Putamen (tissue), 1 donor: ENCODE measurements at regions not wholly inside any gene's neighbourhood (a gene's known extent, or its start where the extent isn't known, plus 50 kb on each side); places are given as distances from the start of the nearest gene placed in this dataset.
"Not testable (repeated sequence)": the region's sequence is repeated elsewhere in the genome, so short reads cannot be mapped to it uniquely, and the experiment has no call there.

Experiments
- DNase-seq: peaks from one replicate; pipeline ENCODE4 v3.0.0-alpha.2; 2016; ENCODE audit warnings: low spot score

DNA sequence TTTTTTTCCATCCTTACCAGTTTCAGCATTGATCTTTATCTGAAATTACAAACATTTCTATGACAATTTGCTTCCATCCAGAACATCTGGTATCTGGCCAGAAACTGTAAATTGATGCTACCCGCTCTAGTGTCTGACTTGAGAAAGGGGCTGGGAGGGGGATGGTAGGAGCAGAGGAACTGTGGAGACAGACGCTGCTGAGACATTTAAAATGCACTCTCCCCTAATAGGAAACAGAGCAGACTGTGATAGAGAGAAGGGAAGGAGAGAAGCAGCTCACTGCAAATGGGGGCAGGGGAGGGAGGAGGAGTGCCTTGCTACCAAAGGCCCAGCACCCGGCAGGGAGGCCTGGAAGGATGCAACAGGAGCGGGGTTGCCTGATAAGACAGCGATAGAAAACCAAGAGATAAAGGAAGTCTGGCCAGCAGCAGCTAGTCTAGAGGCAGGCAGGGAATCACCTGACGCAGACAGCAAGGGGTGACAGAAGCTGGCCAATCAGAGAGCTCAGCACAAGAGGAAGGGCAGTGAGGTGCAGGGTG is 195.5 kb upstream of the NFIA start:
- DNase-seq: no peak

DNA sequence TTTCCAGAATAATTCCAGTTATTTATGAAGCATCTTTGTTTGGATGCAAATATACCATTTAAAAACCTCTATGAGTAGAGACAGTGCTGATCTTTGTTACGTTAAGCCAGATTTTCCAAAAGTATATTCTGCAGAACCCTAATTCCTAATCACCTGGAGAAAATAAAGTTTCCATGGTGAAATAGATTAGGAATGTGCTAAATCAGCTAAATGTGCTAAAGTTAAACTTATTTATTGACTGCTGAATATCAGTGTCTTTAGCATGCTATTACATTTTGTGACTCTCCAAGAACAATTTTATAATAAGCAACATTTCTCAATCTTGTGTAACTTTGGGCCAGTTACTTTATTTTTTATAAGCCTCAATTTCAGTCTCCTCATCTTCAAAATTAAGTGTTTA is 196.3 kb upstream of the NFIA start:
- no peak for DNase-seq

- DNase-seq: no peak
Measured at GRCh38 chr1:60880202-60880601, 202.2 kb upstream of the NFIA start.

- no peak for DNase-seq
Measured at GRCh38 chr1:60878323-60878722, 204.0 kb upstream of the NFIA start.

DNA sequence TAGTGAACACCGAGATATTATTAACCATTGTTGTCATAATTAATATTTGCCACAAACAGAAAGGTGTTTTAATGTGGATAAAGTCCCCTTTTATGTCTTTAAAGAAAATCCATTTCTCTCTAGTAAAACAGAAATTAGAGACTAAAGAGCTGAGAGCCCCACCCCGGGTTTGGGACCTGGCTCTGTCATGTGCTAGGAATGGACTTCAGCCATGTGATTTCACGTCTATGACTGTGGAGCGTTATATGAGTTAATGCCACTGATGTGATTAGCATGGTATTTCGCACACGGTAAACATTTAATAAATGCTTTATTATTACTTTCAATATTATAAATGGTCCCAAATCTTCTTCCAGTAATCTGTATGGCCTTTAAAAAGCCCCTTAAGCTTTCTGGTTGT is 205.0 kb upstream of the NFIA start:
- DNase-seq: no peak

DNA sequence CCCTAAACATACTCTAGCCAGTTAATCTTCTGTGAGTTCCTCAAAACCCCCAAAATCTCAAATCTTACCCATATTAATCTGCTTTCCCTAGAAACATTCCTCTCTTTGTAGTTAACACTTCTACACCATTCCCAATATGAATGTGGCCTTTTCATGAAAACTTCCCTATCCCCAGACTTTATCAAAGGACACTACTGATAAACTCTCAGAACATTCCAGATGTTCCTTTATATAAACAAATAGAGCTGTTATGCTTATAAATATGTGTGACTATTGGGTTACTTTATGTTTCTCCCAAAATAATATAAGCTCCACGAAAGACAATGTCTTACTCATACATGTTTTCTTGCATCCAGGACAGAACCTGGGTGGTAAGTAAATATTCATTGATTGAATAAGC is 205.4 kb upstream of the NFIA start:
- no peak for DNase-seq

GRCh38 chr1:60875138-60875537 is 207.2 kb upstream of the NFIA start:
- no peak for DNase-seq

- DNase-seq: no peak
Measured at GRCh38 chr1:60874718-60875117, 207.6 kb upstream of the NFIA start.

DNA sequence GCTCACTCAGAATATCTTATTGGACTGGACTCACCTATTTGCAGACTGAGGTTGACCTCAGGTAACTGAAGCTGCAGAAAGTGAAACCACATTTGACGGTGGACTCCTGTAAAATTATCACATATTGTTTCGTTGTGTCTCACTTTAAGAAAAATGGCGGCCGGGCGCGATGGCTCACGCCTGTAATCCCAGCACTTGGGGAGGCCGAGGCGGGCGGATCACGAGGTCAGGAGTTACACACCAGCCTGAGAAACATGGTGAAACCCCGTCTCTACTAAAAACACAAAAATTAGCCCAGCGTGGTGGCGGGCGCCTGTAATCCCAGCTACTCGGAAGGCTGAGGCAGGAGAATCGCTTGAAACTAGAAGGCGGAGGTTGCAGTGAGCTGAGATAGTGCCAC is 209.0 kb upstream of the NFIA start:
- not testable (repeated sequence) for DNase-seq

GRCh38 chr1:60872426-60873054 is 209.8 kb upstream of the NFIA start:
- no peak for DNase-seq

DNA sequence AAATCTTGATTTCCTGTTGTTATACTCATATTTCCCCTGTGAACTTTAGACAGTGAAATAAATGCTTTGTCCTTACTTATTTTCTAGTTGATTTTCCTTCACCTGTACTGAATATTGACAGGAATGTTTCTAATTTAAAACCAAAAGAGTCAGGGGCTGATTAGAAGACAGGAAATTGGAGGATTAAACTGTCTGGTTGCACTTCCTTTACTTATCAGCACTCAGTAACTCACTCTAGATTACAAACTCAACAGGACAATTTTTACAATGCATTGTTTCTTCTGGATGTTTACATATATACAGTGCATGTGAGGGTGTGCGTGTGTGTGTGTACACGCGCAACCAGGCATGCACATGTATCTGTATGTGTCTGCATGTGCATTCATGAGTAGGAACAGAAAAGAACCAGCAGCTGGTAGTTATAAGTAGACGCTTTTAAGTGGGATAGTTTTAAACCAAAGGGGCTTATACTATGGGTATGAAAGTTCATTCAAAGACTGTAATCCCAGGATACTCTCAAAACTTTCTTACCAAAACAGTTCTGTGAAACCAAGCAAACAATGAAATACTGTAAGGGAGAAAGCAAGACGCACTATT is 212.0 kb upstream of the NFIA start:
- DNase-seq: no peak

DNA sequence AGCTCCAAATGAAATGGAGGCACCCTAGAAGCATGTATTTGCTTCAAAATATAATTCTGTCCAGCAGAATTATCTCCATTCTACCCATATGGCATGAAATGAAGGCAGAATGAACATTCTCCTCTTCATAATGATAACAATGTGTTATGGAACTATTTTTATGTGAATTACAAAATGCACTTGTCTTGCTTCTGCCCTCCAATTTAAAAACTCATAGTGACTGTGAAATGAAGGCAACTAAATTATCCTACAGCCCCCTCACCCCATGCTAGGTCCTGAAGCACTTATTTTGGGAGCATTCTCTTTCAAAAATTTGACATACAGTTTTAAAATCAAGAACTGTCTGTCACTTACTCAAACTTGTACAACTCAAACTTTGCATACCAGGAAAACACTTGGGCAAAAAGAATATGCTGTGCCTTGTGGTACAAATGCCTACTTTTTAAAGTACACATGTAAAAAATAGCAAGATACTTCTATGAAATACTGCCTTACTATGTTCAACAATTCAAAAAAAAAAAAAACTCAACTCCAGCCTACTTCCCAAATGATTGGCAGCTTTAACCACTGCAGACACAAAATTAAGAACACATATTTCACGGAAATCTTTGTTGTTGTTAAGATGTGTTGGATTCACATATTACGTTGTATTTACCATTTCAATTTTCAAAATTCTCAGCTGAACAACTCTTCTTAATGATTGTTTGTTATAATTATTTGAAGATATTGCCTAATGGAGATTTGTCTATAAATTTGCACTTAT is 213.3 kb upstream of the NFIA start:
- DNase-seq: no peak

- no peak for DNase-seq
Measured at GRCh38 chr1:60867782-60868181, 214.6 kb upstream of the NFIA start.

DNA sequence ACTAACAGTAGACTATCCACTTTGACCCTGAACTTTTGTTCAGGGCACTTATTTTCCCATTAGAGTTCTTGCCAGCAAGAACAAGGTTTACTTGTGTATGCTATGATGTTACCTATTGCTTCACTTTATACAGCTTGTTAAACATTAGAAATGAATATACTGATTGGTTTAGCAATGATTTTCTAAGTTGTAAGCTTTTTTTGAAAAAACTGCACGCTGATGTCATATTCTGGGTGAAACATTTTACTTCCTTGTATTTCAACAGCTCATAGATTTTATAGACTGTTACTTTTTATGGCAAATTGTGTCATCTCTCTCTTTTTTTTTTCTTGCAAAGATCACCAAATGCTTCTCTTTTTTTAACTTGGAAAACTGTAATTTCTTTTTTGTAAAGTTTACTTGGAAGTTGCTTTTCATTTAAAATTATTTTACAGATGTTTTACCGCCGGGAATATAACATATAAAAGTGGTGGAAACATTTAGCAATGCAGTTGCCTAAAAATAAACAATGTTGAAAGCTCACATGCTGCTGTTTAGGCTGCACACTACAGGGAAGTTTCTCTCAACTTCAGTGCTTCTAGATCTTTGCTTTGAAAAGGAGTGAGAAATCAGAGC is 215.3 kb upstream of the NFIA start:
- no peak for DNase-seq

DNA sequence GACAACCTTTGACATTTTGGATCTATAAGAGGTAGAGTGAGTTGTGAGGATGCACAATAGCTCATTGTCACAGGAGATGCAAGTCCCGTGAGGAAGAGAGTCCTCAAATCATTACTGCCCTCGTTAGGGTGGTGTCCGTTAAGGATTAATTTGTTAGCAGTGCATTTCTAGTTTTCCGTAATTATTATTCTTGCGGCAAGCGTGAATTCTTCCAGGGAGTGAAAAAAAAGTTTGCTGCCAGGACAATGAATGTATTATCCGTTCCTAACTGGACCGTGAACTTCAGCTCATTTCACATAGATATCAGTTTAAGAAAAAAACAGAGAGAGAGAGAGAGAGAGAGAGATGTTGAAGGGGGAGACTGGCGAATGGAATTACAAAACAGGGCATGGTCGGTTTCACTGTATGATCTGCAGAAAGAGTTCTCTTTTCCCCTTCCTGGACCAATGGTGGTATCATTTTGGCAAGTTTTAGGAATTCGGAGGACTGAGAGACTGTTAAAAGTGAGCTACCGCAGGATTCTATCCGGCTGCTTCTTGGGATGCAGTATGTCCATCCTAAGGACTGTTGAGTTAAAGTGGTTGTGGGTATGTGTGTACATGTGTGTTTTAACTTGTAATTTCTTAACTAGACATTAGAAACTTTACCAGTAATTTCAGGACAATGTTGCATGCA is 216.0 kb upstream of the NFIA start:
- no peak for DNase-seq

- DNase-seq: no peak
Measured at GRCh38 chr1:60865166-60865565, 217.2 kb upstream of the NFIA start.

GRCh38 chr1:60864722-60865121 is 217.6 kb upstream of the NFIA start:
- DNase-seq: no peak

- no peak for DNase-seq
Measured at GRCh38 chr1:60863131-60863530, 219.2 kb upstream of the NFIA start.

GRCh38 chr1:60861961-60862567 is 220.3 kb upstream of the NFIA start:
- no peak for DNase-seq

GRCh38 chr1:60859111-60859510 is 223.2 kb upstream of the NFIA start:
- DNase-seq: no peak

DNA sequence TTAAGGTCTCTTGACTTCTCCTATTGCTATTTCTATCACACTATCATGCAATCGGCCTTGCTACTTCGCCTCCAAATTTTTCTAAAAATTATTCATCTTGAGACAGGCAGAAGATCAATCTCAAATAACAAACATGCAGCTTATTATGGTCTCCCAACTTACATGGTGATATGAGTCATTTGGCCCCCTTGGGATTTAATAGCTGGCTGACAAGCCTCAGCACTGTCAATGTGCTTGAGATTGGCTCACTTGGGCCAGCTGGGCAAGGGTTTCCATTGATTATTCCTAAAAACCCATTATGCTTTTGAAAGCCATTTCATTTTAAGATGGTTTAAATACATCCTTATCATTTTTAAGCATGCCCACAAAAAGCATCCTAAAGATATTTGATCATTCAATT is 224.5 kb upstream of the NFIA start:
- DNase-seq: no peak

DNA sequence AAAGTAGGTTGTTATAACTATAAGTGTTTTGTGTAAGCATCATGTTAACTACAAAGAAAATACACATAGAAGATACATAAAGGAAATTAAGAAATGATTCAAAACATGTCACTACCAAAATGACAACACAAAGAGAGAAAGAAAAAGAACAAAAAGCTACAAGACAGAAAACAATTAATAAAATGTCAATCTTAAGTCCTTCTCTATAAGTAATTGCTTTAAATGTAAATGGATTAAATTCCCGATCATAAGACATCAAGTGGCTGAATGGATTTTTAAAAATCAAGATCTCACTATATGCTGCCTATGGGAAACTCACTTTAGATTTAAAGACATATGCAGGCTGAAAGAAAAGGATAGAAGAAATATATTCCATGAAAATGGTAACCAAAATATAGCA is 232.3 kb upstream of the NFIA start:
- DNase-seq: no peak
